CD14-positive monocyte (primary cell): ENCODE measurements at regions not wholly inside any gene's neighbourhood (a gene's known extent, or its start where the extent isn't known, plus 50 kb on each side); places are given as distances from the start of the nearest gene placed in this dataset.

Source experiments
- DNase-seq, 3 donors: peaks; one replicate each; pipeline ENCODE4 v3.0.0-alpha.2; 2011 to 2022
- H2AFZ ChIP-seq: 2 replicates; pipeline ENCODE4 v1.6.0; 2012; ENCODE audit warnings: mild to moderate bottlenecking, low read depth, low read length, inconsistent platforms; ENCODE audit not compliant: insufficient read depth, poor library complexity, severe bottlenecking
- H3K27ac ChIP-seq, 2 donors: 1 replicate in 1 of 2; 2 replicates in 1 of 2; pipeline ENCODE4 v1.5.1; 2012 to 2013; ENCODE audit warnings: low read length in 2 of 2, control low read depth in 1 of 2, inconsistent platforms in 1 of 2, low read depth in 1 of 2, mild to moderate bottlenecking in 1 of 2
- H3K27me3 ChIP-seq, 2 donors: one replicate each; pipeline versions ENCODE4 v1.6.0 to v1.6.1; 2011 to 2013; ENCODE audit warnings: low read length in 2 of 2; ENCODE audit not compliant: control insufficient read depth in 2 of 2, insufficient read depth in 2 of 2
- H3K36me3 ChIP-seq, 2 donors: replicated peaks in 1 of 2; 1 replicate in 1 of 2; 2 replicates in 1 of 2; pipeline versions ENCODE4 v1.5.1 to v1.6.1; 2012 to 2013; ENCODE audit warnings: low read length in 2 of 2, control low read depth in 1 of 2, inconsistent platforms in 1 of 2, mild to moderate bottlenecking in 1 of 2; ENCODE audit not compliant: insufficient read depth in 2 of 2, control insufficient read depth in 1 of 2
- H3K4me1 ChIP-seq, 2 donors: 1 replicate in 1 of 2; 2 replicates in 1 of 2; pipeline versions ENCODE4 v1.5.1 to v1.6.1; 2012 to 2013; ENCODE audit warnings: low read length in 2 of 2, control low read depth in 1 of 2, inconsistent platforms in 1 of 2, mild to moderate bottlenecking in 1 of 2, moderate library complexity in 1 of 2; ENCODE audit not compliant: insufficient read depth in 2 of 2, control insufficient read depth in 1 of 2
- H3K4me2 ChIP-seq: replicated peaks from 2 replicates; pipeline ENCODE3; 2012; ENCODE audit warnings: low read length, moderate library complexity, mild to moderate bottlenecking; ENCODE audit not compliant: poor library complexity, severe bottlenecking; ENCODE audit errors: extremely low read depth
- H3K4me3 ChIP-seq, 3 experiments: fragments of 200-600 bp in 1 of 3; sonication (generic) in 1 of 3; replicated peaks in 1 of 3; 1 replicate in 2 of 3; 2 replicates in 1 of 3; pipeline ENCODE4 v1.5.1; 2011 to 2013; ENCODE audit warnings: low read length in 3 of 3, mild to moderate bottlenecking in 3 of 3, control low read depth in 2 of 3, low read depth in 2 of 3, inconsistent platforms in 1 of 3, moderate library complexity in 1 of 3
- H3K79me2 ChIP-seq: 2 replicates; pipeline ENCODE4 v1.6.0; 2012; ENCODE audit warnings: mild to moderate bottlenecking, control low read depth, inconsistent platforms, low read length, moderate library complexity; ENCODE audit not compliant: insufficient read depth
- H3K9ac ChIP-seq: 2 replicates; pipeline ENCODE4 v1.6.0; 2017; ENCODE audit warnings: low read length, mild to moderate bottlenecking; ENCODE audit not compliant: insufficient read depth, poor library complexity, severe bottlenecking
- H3K9me3 ChIP-seq, 2 donors: replicated peaks in 1 of 2; 1 replicate in 1 of 2; 2 replicates in 1 of 2; pipeline versions ENCODE4 v1.5.1 to v1.6.1; 2012 to 2013; ENCODE audit warnings: low read length in 2 of 2, control low read depth in 1 of 2; ENCODE audit not compliant: control insufficient read depth in 1 of 2, insufficient read depth in 1 of 2
- H4K20me1 ChIP-seq: 2 replicates; pipeline ENCODE4 v1.6.0; 2012; ENCODE audit warnings: mild to moderate bottlenecking, low read length, control low read depth, moderate library complexity; ENCODE audit not compliant: insufficient read depth
- H3K27ac Mint-ChIP-seq, 7 donors: one replicate each; pipeline ENCODE4 v1.8.0; 2020; ENCODE audit warnings: mild to moderate bottlenecking in 7 of 7, mixed read lengths in 7 of 7, moderate library complexity in 6 of 7, inconsistent platforms in 2 of 7
- H3K27me3 Mint-ChIP-seq, 3 donors: one replicate each; pipeline ENCODE4 v1.8.0; 2021 to 2022; ENCODE audit warnings: low read depth in 3 of 3, mild to moderate bottlenecking in 3 of 3, mixed read lengths in 3 of 3, moderate library complexity in 3 of 3, inconsistent platforms in 1 of 3
- H3K36me3 Mint-ChIP-seq, 2 donors: one replicate each; pipeline ENCODE4 v1.8.0; 2020; ENCODE audit warnings: mixed read lengths in 2 of 2, inconsistent platforms in 1 of 2, mild to moderate bottlenecking in 1 of 2
- H3K4me1 Mint-ChIP-seq: one replicate; pipeline ENCODE4 v1.8.0; 2020; ENCODE audit warnings: mild to moderate bottlenecking, mixed read lengths
- H3K4me3 Mint-ChIP-seq, 2 donors: one replicate each; pipeline ENCODE4 v1.8.0; 2020; ENCODE audit warnings: mild to moderate bottlenecking in 2 of 2, mixed read lengths in 2 of 2, moderate library complexity in 1 of 2
- H3K9me3 Mint-ChIP-seq, 7 donors: one replicate each; pipeline ENCODE4 v1.8.0; 2020 to 2022; ENCODE audit warnings: mixed read lengths in 7 of 7, mild to moderate bottlenecking in 6 of 7, moderate library complexity in 6 of 7, inconsistent platforms in 2 of 7
- WGBS: methylation state at CpG from one replicate; pipeline ENCODE4 v1.1.5; 2013; ENCODE audit warnings: missing lambda C conversion rate; ENCODE audit not compliant: insufficient coverage; 5-methylcytosine and 5-hydroxymethylcytosine counted together
- intact Hi-C, 2 donors: fragments of 100-400 bp; cut with micrococcal nuclease; formaldehyde crosslinking; loops; one replicate each; pipeline versions ENCODE4 v1.15.0 to v1.15.1; 2023
- TF ChIP-seq, protein P1 (sequence below): fragments of 200-600 bp; IDR thresholded peaks from one replicate; pipeline ENCODE4 v1.8.0; 2022; ENCODE audit warnings: antibody characterized with exemption, mild to moderate bottlenecking

DNA sequence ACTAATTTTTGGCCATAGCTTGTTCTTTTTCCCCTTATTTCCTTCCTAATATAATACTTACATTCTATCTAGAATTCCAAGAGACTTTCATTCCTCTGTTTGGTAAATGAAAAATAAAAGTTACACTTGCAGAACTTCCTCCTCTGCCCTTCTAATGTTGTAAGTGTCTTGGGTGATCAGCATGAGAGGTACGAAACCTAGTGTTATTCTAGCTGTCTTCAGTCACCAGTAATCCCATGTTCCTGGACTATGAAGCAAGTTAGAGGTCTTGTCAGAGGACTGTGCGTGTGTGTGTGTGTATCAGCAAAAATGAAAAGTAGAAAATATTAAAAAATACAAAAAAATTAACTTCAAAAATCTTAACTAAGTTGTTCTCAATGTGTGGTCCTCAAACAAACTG, 307.0 kb downstream of the SPRY2 start:
- peaks cover 38% of the 10 kb centered on the region for H3K4me1 Mint-ChIP-seq
- H3K36me3 ChIP-seq: no peaks in the 10 kb centered on the region
- H3K27ac ChIP-seq: no peak overlapping the region
- no peaks in the 10 kb centered on the region for H3K79me2 ChIP-seq
- H3K4me3 Mint-ChIP-seq: no peak overlapping the region
- H3K4me2 ChIP-seq: no peak overlapping the region
- H2AFZ ChIP-seq: no peak overlapping the region
- DNase-seq: no peak
- peaks cover 30 to 34% of the 10 kb centered on the region in 2 donors for H3K4me1 ChIP-seq
- no peak overlapping the region for H3K9ac ChIP-seq
- peaks cover 0 to 2% of the 10 kb centered on the region in 2 donors for H3K36me3 Mint-ChIP-seq
- peaks cover 0 to 3% (median 0%) of the 10 kb centered on the region in 7 donors for H3K9me3 Mint-ChIP-seq
- no peaks in the 10 kb centered on the region for H3K27me3 ChIP-seq
- WGBS: no CpG with 5 or more reads among the region's 2 CpGs
- no peaks in the 10 kb centered on the region for H3K27me3 Mint-ChIP-seq
- intact Hi-C loops: no loop called here
- no peaks in the 10 kb centered on the region for H4K20me1 ChIP-seq
- no peak overlapping the region for H3K27ac Mint-ChIP-seq
- H3K4me3 ChIP-seq: no peak overlapping the region
- no peaks in the 10 kb centered on the region for H3K9me3 ChIP-seq
- TF ChIP-seq, protein P1, sequence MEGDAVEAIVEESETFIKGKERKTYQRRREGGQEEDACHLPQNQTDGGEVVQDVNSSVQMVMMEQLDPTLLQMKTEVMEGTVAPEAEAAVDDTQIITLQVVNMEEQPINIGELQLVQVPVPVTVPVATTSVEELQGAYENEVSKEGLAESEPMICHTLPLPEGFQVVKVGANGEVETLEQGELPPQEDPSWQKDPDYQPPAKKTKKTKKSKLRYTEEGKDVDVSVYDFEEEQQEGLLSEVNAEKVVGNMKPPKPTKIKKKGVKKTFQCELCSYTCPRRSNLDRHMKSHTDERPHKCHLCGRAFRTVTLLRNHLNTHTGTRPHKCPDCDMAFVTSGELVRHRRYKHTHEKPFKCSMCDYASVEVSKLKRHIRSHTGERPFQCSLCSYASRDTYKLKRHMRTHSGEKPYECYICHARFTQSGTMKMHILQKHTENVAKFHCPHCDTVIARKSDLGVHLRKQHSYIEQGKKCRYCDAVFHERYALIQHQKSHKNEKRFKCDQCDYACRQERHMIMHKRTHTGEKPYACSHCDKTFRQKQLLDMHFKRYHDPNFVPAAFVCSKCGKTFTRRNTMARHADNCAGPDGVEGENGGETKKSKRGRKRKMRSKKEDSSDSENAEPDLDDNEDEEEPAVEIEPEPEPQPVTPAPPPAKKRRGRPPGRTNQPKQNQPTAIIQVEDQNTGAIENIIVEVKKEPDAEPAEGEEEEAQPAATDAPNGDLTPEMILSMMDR: no peak

DNA sequence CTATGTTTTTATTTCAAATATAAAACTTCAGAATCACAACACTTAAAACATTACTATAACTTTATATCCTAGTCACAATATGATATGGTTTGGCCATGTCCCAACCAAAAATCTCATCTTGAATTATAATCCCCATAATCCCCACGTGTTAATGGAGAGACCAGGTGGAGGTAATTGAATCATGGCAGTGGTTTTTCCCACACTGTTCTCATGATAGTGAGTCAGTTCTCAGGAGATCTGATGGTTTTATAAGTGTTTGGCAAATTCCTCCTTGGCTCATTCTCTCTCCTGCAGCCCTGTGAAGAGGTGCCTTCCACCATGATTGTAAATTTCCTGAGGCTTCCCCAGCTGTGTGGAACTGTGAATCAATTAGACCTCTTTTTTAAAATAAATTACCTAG, 307.6 kb downstream of the SPRY2 start:
- H3K4me1 Mint-ChIP-seq: peaks cover 32% of the 10 kb centered on the region
- Histone ChIP-seq H3K9me3 (no peaks in the 10 kb centered on the region), H3K36me3 (no peaks in the 10 kb centered on the region), H3K4me2 (no peak overlapping the region), H2AFZ (no peak overlapping the region), H3K4me1 (peaks cover 23 to 27% of the 10 kb centered on the region in 2 donors), H4K20me1 (no peaks in the 10 kb centered on the region), H3K9ac (no peak overlapping the region), H3K27me3 (no peaks in the 10 kb centered on the region), H3K4me3 (no peak overlapping the region), H3K27ac (no peak overlapping the region), H3K79me2 (no peaks in the 10 kb centered on the region)
- whole genome bisulfite sequencing: no CpG with 5 or more reads among the region's 1 CpG
- no peak for DNase-seq
- intact Hi-C loops: no loop called here
- peaks cover 0 to 2% of the 10 kb centered on the region in 2 donors for H3K36me3 Mint-ChIP-seq
- no peak overlapping the region for H3K4me3 Mint-ChIP-seq
- no peak overlapping the region for H3K27ac Mint-ChIP-seq
- H3K9me3 Mint-ChIP-seq: peaks cover 0 to 3% (median 0%) of the 10 kb centered on the region in 7 donors
- H3K27me3 Mint-ChIP-seq: no peaks in the 10 kb centered on the region
- TF ChIP-seq, protein P1: no peak
